Caki2 (cell line): ENCODE measurements at regions not wholly inside any gene's neighbourhood (a gene's known extent, or its start where the extent isn't known, plus 50 kb on each side); places are given as distances from the start of the nearest gene placed in this dataset.

Experiments used
- DNase-seq: peaks from one replicate; pipeline ENCODE4 v3.0.0-alpha.2; 2015; ENCODE audit warnings: low read depth
- in situ Hi-C: cut with HindIII; loops from 2 replicates; pipeline ENCODE4 v1.10.0; 2016; ENCODE audit warnings: low sequenced_read_pairs, low pct_unique_long_range_greater_than_20kb, mixed read lengths

DNA sequence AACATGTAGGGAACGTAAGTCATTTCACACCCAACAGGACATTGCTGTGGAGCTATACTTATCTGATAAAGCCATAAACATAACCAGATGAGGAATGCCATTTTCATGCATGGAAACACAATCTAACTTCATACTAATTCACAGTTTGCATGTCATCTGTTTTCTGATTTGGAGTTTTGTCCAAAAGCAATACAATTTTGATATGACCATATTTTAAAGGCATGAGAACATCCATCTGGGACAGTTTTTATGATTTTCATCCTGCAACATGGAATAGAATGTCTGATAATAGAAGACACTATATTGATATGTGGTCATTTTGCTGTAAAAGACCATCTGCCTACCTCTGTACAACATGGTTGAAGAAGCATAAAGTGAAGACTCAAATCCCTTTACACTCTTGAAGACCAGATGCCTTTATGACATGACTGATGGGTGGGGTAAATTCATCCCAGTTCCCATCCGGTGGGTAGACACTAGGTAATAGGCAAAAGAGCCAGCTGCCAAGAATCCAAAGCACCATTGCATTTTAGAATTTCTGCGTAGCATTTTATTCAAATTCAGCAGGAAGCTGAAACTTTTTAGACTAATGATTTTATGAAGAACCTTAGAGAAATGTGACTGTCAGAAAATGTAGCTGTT, 309.8 kb downstream of the LMO7 start:
- in situ Hi-C loops, result no loop called here
- DNase-seq, result no peak

DNA sequence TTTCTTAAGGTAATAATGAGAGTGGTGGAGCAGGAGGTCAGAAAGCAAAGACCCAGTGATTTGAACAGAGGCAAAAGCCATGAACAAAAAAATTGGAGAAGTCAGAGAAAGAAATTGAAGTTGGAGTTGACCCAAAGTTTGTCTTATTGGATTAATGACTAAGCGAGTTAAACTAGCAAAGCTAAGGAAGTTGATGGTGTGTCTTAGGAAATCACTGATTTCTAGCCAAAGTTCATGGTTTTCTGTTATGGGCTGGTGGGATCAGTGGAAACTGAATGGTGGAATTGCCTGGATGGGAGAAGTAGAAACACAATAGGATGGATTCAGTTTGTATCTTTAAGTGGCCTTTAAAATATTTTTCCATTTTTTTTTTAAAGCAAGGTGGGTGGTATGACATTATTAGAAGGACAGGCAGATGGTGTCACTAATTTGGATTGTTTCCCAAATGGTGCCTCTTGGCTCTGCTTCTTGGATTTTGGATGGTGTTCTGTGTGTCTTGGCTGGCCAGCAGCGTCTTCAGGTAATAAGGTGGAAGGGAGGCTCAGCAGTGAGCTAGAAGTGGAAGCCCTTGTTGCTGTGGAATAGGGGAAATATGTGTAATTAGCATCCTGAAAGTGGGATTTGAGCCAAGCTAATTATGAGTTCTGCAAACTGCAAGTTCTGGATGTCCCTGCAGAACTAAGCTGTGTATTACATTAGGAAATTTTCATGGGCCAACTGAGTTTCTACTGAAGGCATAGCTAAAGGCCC, 302.9 kb downstream of the LMO7 start:
- in situ Hi-C loops, result no loop called here
- no peak for DNase-seq

DNA sequence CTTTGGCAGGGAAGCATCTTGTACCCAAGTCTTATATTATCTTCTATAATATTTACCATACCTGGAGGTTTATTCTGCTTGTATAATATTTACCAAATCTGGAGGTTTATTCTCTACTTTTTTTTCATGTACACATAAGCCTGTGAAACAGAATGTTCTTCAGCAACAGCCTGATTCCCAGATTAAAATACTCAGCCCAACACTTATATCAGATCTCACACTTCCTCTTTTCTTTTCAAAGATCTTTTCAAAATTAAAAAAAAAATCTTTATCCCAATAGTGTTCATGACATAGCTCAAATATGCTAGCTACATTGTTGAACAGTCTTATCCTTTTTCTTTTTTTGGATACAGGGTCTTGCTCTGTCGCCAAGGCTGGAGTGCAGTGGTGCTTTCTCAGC, 300.7 kb downstream of the LMO7 start:
- DNase-seq, result no peak
- in situ Hi-C loops, result no loop called here

DNA sequence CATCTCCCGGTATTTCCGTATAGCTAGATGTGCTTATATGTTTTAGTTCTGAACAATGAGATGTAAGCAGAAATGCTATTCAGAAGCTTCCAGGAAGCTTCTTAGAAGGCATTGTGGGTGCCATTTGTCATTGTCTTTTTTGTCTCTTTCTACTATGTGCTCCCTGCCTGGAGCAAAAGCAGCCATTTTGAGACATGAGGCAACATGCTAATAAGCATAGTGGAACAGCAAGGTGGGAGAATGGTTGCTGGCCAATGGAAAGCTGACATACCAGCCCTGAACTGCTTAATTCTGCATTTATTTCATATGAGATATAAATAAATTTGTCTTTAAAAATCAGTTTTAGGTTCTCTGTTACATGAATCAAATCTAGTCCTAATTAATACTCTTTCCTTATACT, 299.7 kb downstream of the LMO7 start:
- no peak for DNase-seq

DNA sequence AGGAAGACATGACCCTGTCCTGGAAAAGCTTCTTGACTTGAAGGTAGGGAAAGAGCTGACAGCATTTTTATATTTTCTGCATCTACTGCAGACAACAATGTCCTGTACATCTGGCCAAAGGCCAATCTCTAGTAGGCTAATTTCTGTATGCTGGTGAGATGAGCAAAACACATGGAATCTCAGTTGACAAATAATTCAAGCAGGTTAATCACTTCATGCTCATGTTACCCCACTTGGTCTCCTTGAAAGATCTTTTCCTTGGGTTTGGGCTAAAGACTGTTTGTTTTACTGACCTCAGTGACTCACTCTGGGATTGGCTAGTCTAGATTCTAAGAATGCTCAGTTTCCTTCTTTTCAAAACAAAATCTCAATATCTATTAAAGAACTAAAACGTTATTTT, 298.8 kb downstream of the LMO7 start:
- in situ Hi-C loops, result no loop called here
- no peak for DNase-seq

More for the DNA sequence above, 299.7 kb downstream of the LMO7 start:
- in situ Hi-C loops, result no loop called here

DNA sequence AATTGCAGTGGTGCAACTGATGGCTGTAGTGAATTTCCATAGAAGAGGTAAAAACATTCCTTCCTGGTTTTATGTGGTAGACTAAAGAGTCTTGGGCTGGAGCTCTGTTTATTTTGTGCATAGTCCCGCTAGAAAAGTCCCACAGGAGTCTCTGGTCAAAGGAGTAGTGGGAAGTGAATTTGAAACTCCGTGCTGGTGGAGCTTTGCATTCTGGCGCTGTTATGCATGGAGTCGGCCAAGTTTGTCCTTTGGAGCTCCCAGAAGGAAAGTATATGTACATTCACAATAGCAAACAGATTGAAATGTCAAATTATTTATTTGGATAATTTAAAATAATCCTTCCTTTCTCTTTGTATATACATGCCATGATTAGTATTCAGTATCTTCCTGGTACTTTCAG, 296.5 kb downstream of the LMO7 start:
- in situ Hi-C loops, result no loop called here
- DNase-seq, result no peak

DNA sequence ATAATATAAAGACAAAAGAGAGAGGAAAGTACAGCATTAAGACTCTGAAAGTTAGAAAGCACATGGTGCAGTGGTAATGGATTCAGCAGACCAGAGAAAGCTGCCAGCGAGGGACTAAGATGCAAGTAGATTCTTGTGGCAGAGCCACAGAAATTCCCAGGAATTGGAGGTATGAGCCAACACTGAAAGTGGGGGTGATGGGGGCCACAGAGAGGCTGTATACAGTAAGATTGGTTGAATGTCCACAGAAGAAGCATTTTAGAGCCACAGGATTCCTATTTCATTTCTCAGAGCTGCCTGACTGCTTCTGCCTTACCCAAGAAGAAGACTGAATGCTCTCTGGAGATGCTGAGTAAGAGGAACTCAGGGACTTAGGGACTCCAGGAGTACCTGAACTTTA, 295.0 kb downstream of the LMO7 start:
- no peak for DNase-seq
- in situ Hi-C loops, result no loop called here

DNA sequence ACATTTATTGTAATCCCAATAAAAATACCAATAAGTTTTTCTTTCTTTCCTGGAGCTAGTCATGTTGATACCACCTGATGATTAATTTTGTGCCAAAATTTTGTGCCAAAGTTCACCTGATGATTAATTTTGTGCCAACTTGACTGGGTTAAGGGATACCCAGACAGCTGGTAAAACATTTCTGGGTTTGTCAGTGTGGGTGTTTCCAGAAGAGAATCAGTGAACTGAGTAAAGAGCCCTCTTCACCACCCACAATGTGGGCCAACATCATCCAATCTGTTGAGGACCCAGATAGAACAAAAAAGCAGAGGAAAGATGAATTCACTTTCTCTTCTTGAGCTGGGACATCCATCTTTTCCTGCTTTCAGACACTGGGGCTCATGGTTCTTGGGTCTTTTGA, 292.9 kb downstream of the LMO7 start:
- in situ Hi-C loops, result no loop called here
- no peak for DNase-seq

DNA sequence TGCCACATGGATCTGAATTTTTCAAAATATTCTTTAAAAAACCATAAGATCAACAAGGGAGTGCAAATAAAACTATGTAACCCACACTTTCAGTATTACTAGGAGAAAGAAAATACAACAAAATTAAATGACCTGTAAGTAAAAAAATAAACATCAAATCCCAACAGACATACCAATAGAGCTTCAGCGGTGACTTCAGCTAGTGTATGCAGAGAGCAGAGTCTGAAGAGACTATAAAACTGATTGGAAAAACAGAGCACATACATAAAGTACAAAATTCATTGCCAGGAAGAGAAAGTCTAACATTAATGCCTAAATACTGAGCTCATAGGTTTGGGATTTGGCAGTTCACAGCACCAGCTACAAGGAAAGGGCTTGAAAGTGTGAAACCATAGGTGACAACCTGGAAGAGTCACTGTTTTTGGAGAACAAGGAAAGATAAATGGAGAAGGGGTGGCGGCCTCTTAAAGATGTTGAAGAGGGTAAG, 291.1 kb downstream of the LMO7 start:
- in situ Hi-C loops, result no loop called here
- no peak for DNase-seq

DNA sequence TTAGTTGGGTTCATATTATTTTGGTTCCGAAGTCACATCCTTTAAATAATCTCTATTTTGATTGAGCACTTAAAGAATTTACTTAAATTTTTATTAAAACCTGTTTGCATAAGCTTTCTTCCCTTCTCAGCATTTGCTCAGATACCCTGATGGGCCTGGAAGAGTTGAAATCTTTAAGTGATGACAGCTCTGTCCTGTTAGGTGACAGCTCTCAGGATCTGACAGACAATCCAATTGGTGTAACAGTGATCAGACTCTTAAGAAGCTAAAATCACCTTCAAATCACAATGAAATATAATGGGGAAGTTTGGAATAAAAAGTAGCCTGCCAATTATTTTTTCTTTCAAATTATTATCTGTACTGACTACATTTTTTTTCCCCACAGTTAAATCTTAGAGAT, 284.4 kb downstream of the LMO7 start:
- in situ Hi-C loops, result no loop called here
- DNase-seq, result no peak

DNA sequence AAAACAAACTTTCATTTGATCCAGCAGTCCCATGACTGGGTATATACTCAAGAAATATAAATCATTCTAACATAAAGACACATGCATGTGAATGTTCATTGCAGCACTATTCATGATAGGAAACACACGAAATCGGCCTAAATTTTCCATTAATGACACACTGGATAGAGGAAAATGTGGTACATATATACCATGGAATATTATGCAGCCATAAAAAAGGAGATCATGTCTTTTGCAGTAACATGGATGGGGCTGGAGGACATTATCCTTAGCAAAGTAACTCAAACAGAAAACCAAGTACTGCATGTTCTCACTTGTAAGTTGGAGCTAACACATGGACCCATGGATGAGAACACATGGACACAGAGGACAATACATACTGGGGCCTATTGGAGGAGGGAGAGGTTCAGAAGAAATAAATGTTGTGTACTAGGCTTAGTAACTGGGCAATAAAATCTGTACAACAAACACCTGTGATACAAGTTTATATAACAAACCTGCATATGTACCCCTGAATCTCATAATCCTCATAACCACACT, 283.6 kb downstream of the LMO7 start:
- in situ Hi-C loops, result no loop called here

DNA sequence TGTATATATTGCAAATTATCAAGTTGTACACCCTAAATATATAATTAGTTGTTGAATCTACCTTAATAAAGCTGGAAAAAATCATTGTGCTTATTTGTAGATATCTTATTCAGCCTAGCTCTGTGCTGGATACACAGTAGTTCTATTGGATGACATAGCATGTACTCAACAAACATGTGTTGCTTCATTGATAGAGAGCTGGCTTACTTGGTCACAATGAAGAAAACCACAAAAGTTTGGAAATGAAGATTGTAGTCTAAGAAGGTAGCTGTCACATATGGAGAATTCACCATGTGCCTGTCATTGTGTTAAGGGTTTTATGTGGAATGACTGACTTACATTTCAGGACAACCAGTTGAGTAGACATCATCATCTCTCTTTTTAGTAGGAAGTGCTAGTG, 278.9 kb downstream of the LMO7 start:
- DNase-seq, result no peak
- in situ Hi-C loops, result no loop called here

More for the DNA sequence above, 283.6 kb downstream of the LMO7 start:
- no peak for DNase-seq

DNA sequence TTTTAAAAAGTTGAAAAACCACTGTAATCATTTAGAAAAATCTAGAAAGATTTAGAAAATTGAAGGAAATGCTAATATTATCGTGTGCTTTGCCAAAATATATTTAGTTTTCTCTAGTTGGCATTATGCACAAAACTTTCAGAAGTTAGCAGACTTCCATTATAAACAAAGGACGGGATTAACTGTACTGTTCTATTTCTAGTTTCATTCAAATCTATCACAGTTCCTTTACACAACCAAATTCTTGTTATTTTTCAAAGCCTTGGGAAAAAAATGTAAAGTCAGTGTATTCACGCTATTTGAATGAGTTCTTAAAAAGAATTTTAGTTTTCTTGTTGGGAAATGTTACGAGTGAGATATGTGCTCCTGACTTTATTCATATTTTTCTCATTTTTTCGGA, 277.8 kb downstream of the LMO7 start:
- no peak for DNase-seq
- in situ Hi-C loops, result no loop called here

DNA sequence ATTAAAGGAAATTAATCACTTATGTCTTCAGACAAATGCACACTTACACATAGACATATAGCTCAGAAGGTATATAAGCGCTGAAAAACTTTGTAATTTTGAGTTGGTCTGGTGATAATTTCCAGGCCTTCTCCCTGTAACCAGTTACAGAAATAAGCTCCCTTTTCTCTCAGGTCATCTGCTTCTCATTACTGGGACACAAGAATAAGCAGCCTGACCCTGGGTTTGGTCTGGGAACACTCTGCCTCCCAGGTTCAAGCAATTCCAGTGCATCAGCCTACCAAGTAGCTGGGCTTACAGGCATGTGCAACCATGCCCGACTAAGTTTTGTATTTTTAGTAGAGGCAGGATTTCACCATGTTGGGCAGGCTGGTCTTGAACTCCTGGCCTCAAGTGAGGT, 274.5 kb downstream of the LMO7 start:
- in situ Hi-C loops, result no loop called here
- no peak for DNase-seq
